Activated T-helper 9 cell treated with anti-CD3 and anti-CD28 coated beads, Interleukin-2, amount 50 U/mL, for 16 hours (primary cell): ENCODE measurements at regions not wholly inside any gene's neighbourhood (a gene's known extent, or its start where the extent isn't known, plus 50 kb on each side); places are given as distances from the start of the nearest gene placed in this dataset.

Experiments
- DNase-seq: peaks from one replicate; pipeline ENCODE4 v3.0.0-alpha.2; 2020; ENCODE audit warnings: low read depth

DNA sequence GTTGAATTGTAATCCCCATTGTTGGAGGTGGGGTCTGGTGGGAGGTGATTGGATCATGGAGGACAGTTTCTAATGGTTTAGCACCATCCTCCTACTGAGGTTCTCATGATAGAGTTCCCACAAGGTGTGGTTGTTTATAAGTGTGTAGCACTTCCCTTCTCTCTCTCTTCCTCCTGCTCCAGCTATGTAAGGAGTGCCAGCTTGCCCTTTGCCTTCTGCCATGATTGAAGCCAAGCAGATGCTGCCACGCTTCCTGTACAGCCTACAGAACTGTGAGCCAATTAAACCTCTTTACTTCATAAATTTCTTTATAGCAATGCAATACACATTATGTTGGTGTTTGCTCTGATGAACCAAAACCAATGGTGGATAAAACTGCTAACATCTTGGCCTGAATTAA is 238.2 kb downstream of the EFNB2 start:
- DNase-seq, result no peak

DNA sequence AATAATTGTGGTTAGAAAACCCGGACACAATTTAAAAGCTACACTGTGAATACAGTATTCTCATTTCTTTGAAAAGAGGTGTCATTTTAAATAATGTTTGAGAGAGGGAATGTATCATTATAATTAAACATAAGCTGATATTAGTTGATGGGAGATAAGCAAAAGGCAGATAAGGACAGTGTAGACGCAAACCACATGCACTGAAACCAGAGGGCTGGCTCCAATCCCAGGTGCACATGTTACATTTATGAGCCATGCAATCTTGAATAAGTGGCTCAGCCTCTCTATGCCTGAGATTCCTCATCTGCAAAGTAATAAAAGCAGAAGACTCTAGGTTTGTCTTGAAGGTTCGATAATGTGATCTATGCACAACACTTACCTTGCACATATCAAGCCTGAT is 238.7 kb downstream of the EFNB2 start:
- DNase-seq, result no peak

DNA sequence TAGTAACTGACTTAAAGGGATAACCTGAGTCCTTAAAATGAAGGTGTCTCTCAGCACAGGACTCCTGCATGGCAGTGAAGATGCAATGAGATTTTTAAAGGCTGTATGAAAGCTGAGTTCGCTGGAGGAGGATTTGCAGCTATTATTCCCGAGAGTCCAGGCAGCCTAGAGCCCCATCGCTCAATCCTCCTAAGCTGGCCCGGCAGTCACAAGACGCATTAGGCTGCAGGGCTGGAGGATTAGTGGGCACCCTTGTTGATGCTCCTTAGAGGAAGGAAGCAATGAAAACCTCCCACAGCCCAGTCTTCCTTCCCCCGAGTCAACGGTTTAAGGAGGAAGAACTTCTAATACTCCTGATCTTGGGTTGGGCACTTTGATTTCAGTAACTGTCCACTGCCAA is 239.5 kb downstream of the EFNB2 start:
- DNase-seq, result no peak

DNA sequence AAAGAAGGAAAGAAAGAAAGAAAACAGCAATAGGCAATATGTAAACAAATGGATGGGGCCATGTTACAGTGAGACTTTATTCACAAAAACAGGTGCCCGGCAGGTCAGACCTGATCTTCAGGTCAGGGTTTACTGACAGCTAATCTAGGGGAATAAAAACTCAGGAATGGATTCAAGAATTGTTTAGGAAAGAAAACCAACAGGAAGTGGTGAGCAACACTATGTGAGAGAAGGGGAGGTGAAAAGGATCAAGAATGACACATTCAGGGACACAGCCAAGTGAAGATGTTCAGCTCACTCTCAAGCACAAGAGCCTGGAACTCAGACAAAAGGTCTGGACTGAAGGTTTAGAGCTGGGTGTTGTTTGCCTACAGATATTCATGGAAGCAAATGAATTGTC is 244.5 kb downstream of the EFNB2 start:
- no peak for DNase-seq

DNA sequence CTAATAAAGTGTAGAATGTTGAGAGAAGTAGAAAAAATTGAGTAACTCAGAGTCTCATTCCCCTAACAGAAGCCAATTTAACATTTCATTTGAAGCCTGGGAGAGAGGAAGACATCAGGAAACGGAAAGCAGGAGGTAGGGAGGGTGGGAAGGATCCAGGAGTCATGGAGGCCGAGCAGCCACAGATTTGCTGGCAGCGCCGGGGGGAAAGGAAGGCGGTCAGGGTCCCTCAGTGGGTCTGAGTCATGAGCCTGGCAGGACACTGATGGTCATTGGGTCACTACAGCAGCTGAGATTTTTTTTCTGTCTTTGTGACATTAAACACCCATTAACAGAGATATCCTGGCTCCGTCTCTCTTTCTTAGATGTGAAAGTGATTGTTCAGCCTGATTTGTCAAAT is 248.1 kb downstream of the EFNB2 start:
- DNase-seq, result no peak

DNA sequence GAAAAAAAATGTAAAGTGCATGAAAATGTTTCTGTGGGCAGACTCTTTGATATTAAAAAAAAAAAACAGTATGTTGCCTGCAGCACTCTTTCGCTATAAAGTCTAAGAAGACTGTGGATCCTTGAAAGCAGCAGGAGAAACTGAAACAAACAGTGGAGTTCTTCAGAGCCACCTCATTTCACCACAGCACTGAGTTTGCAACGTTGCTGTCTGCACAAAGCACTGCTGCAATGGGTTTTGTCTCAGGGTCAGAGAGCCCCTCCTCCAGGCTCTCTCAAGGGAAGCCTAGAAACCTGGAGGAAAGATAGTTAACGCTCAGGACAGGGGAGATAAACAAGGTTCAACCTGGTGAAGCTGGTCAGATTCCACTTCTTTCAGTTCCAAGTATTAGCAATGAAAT is 248.7 kb downstream of the EFNB2 start:
- no peak for DNase-seq

DNA sequence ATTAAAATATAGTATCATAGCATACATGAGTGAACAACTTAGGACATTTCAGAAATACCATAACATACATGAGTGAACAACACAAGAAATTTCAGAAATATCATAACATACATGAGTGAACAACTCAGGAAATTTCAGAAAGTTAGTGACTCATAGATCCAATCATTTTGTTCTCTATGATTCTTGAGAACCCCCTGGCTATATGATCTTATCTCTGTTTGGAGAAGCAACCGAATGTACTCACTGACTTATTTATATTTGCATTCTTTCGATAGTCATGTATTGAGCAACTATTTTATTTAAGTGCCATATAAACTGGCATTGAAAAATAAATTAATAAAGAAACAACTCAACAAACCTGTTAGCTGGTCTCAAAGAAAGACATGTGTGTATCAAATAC is 251.1 kb downstream of the EFNB2 start:
- no peak for DNase-seq

DNA sequence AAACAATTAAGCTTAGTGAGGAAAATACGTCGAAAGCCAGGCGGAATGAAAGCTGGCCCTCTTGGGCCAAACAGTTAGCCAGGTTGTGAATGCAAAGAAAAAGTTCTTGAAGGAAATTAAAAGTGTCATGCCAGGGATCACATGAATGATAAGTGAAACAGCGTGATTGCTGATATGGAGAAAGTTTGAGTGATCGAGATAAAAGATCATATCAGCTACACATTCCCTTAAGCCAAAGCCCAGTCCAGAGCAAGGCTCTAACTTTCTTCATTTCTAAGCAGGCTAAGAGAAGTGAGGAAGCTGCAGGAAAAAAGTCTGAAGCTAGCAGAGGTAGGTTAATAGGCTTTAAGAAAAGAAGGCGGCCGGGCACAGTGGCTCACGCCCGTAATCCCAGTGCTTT is 254.0 kb downstream of the EFNB2 start:
- no peak for DNase-seq

DNA sequence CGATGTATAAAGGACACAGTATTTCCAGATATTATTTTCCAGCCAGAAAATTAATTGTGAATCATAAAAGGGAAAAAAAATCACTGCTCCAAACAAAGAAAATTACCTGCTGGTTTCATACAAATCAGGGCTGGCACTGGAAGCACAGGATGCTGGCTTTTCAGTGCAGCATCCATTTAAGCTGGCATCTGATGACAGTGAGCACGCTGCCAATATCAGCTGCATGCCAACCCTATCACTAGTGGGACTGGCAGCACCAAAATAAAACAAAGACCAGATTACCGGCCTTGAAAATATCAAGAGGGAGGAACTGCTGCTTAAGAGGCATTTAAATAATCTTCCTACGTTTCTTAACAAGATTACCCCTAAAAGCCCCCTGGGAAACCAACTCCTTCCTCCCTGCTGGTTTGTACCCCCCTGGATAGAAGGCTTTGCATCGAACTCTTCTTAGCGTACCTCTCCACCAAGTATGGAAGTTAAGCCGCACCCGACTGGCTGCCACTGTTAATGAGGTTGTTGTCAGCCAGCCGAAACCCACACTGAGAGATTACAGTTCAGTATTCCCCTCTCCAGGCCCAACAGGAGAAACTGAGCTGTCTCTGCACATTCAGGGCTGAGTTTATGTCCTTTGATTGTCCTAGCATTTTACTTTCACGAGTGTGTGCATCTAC is 257.8 kb downstream of the EFNB2 start:
- no peak for DNase-seq

DNA sequence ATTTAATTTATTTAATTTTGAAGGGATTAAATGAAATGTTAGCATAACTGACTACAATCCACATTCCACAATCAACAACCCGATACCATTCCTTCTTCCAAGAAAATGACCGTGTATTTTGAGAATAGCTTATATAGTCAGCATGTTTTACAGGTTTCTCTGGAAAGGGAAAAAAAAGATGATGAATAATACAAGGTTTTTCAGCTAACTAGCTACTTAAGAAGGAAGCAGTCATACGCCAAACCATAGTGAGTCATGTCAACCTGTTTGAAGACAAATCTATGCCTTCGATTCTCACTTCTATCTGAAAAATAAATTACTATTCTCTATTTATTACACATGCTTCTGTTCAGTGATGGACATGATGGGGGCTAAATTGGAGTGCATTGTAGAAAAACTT is 258.6 kb downstream of the EFNB2 start:
- no peak for DNase-seq

DNA sequence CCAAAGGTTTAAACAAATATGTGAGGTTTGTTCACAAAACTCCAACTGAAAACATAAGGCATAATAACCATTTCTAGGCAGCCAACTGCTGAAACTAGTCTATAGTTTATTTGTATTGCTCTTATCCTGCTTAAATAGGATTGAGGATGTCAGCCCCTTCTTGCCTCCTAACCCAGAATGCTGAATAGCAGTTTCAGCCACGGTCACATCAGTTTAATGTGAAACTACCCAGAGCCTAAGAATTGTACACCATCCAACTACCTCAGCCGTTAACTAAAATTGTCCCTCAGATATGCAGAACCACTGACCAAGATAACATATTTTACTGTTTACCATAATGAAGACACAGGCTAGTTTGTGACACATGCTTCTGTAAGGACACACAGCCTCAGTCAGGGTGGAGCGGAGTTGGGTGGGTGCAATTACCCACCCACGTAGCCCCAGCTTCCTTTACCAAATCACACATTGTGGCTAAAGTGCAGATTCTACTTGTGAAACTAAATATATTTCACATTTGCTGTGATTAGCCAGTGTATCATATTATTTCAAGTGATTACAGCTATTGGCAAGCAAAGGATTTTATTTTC is 259.9 kb downstream of the EFNB2 start:
- no peak for DNase-seq

DNA sequence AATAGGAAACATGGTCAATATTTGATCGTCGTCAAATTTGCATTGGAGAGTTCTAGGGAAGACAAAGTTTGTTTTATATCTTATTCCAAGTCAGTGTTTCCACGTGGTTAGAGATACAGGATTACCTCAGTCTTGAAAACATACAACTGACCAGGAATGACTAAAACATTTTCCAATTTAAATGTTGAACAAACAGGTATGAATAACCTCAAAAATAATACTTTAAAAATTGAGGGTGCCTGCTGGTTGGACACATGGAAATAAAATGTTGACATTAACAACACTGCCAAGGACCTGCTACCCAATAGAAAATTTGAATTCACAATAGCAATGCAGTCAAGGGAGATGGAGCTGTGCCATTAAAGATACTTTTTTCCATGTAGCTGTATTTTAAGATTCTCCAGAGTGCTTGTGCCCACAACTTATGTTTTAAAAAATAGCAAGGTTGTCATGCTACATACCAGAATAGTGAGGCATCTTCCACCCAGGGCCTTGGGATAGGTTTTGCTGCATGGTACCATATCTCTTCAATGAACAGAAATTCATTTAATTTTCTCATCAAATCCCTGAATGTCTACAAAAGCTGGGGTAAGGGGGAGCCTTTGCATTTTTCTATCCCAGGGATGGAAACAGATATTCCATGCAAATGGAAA is 260.8 kb downstream of the EFNB2 start:
- no peak for DNase-seq

DNA sequence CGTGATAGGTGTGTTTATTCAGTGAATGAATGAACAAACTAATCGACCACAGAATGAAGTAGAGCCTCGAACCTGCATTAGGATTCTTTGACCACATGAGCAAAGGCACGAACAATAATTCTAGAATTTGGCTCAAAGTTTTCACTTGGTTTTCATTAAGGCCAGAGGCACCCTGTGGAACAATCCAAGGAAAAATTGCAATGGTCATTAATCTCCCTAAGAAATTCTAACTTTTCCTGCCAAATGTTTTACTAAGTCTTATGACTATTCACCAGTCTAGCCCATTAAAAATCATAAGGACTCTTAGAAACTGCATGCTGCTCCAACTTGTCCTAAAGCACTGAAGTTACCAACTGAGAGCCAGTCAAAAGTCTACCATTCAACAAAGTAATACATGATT is 271.7 kb downstream of the EFNB2 start:
- no peak for DNase-seq

DNA sequence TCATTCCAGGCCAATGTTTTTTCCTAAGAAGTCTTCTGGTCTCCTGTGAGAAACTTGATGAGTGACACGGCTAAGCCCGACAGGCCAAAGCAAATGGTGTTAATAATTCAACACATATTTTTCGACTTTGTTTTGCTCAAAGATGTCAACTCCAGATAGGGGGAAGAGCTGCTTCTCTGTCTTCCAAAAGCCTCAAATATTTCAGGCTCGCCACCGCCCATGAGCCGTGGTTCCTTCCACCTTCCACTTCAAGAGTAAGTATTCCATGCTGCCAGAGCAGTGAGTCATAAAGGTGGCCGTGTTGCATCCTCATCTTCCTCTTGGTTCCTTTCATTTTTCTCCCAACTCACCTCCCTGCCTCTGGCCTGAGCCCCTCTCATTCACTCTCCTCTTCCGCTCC is 272.6 kb downstream of the EFNB2 start:
- no peak for DNase-seq

DNA sequence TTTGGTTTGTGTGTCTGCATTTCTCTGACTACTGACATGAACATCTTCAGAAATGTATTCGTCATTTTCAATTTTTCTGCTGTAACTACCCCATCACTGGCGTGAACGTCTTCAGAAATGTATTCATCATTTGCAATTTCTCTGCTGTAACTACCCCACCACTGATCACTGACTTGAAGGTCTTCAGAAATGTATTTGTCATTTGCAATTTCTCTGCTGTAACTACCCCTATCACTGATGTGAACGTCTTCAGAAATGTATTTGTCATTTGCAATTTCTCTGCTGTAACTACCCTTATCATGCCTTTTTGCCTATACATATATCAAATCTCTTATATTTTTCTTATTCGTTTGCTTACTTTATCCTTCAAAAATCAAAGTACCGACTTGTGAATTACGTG is 274.0 kb downstream of the EFNB2 start:
- DNase-seq, result no peak

DNA sequence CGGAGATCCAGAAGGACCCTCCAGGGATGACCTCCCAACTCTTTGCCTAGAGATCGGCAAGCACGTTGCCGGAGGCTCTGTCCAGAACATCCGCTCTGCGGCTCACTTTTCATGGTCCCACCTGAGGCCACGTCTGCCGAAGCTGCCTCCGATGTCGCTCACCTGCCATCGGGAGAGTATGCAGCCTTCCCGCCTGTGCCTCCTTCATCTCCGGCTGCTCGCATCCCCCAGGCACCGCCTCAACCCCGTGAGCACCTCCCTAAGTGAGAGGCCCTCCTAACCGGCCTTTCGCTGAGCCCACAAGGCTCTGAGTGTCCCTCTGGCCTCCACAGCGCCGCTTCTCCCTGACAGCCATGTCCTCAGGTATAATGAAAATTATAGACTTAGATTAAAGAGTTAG is 275.1 kb downstream of the EFNB2 start:
- DNase-seq, result no peak

DNA sequence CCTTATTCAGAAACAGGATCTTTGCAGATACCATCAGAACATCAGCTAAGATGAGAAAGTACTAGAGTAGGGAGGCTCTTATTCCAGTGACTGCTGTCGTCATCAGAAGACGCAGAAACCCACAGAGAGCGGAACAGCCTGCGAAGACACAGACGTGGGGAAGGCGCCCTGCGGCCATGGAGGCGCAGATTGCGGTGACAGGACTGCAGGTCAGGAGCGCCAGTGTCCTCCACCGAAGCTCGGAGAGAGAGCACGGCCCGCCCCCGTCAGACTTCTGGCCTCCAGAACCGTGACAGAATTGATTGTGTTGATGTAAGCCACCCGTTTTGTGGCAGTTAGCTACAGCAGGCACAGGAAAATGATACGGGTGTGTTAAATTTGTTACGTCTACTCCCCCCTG is 275.5 kb downstream of the EFNB2 start:
- DNase-seq, result no peak

DNA sequence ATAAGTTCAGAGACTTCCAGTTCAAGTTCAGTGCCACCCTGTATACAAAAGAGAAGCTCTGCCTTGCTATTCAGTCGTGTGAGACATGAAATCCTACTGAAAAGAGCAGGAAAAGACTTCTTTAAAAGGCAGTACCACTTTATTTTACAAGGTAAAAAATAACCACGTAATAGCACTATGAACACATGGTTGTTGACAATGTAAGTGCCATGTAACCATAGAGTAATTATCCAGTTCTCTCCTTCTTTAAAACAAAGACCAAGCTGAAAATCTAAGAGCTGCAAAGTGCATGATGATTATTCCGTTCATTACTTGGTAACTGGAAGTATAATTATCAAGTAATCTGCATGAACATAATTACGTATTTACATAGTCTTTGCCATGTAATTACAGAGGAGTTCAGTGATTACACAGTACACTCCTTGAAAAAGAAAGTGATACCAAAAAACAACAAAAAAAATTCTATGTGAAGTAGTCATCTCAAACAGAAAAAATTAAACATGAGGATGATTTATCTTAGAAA is 288.7 kb downstream of the EFNB2 start:
- DNase-seq, result no peak

DNA sequence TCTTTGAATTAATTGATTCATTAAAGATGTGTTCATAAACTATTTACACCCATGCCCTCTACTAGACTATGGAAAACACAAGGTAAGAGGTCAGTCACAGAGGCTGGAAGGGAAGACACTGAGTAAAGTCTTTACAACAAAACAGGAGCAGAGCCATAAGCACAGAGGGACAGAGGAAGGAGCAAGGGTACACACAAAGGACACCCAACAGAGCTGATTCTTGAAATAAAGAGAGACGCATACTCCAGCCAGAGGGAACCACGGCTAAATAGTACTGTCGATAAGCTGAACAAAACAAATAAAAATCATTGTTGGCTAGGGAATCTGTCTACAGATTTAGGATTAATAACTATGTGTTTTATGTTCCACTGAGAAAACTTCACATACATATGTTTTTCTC is 289.2 kb downstream of the EFNB2 start:
- DNase-seq, result no peak

DNA sequence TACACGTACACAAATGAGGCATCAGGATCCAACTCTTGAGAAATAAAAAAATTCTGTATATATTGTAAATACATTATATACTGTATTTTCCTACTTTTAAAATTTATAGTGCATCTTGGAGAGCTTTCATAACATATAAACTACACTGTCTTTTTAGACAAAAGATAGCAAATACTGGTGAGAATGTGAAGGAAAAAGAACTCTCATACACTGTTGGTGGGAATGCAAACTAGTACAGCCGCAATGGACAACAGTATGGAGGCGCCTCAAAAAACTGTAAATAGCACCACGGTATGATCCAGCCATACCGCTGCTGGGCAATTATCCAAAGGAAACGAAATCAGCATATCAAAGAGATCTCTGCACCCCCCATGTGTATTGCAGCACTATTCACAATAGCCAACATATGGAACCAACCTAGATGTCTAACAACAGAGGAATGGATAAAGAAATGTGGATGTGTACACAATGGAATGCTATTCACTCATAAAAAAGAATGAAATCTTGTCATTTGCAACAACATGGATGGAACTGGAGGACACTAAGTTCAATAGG is 292.4 kb downstream of the EFNB2 start:
- no peak for DNase-seq

DNA sequence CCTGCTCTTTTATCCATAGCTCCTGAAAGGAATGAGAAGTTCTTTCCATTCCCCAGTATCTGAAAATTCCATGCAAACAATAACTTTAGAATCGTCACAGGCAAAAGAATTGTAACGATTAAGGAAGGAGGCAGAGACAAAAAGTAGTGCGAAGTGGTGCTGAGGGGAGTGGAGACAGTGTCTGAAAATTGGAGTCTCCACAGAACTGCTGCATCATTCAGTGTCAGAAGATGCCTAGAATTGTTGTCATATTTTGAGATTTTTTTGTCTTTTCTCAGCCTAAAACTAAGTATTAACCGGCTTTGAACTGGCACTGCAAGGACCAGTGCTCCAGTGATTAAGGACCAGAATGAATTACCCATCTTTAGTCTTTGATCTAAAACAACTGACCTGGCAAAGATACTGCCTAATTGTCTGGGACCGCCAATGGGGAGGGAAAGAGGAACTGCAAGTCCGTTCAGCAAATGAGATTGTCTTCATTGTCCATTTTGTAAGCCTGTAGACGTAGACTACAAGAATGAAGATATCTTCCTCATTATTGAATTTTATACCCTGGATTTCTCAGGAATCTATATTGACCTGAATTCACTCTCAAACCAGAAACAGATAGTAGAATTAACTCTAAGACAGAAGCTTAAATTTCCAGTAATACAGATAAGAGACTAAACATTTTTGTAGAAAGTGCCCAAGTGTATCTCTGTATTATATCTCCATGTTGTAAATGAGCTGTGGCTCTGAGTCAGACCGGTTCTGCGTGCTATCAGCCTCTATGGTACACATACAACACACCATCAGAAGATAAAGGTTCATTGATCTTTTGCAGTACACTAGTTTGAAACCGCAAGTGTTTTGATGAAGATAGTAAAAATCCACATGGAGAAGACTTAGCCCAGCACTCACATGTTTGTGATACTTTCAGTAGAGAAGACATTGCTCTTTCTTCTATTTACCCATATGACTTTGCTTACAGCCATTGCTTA is 293.2 kb downstream of the EFNB2 start:
- DNase-seq, result no peak

DNA sequence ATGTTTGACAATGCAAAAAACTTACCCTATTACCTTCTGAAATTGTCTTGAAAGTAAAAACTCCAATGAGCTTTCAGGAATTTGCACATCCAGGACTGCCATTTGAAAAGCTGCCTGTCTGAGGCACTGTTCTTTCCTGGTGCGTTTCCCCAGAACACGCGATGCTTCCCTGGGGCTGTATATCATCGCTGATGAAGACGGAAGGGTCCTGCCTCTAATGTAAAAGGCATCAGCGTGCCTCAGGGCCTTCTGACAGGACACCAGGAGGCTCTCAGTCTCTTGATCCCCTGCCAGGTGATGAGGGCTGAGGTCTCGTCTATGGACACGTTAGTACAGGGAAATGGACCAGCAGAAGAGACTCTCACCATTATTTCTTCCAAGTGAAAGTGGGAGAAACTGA is 296.8 kb downstream of the EFNB2 start:
- DNase-seq, result no peak
